ENCODE measurements at regions not wholly inside any gene's neighbourhood (a gene's known extent, or its start where the extent isn't known, plus 50 kb on each side); places are given as distances from the start of the nearest gene placed in this dataset.
"Not testable (repeated sequence)": the region's sequence is repeated elsewhere in the genome, so short reads cannot be mapped to it uniquely, and the experiment has no call there.

DNA sequence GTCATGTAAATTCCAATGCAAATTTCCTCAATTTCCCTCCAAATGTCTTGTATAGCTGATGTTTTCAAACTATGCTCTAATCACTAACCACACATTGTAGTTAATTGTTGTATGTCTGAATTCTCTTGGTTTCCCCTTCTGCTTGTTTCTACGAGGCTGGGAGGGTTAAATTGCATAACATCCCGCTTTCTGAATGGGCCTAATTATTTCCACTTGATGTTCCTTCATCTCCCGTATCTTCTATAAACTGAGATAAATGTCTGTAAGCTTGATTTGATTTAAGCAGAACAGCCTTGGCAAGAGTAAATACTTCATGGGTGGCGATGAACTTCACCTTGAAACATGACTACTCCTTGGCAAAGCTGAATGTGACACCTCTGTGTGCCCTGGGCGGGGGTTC, 72.2 kb downstream of the SERINC2 start:
- H3K27ac Mint-ChIP-seq: no peak overlapping the region
- H3K4me1 Mint-ChIP-seq: peaks cover 11% of the 10 kb centered on the region
- no peaks in the 10 kb centered on the region for H3K27me3 Mint-ChIP-seq
- ATAC-seq (no peak), DNase-seq (no peak)
- peaks cover 6 to 8% of the 10 kb centered on the region in 2 donors for H3K9me3 Mint-ChIP-seq
- H3K4me3 Mint-ChIP-seq: no peak overlapping the region

GRCh38 chr1:31487143-31487542, 74.1 kb downstream of the SERINC2 start:
- ATAC-seq (no peak), DNase-seq (no peak)
- H3K4me3 Mint-ChIP-seq: no peak overlapping the region
- peaks cover 6 to 8% of the 10 kb centered on the region in 2 donors for H3K9me3 Mint-ChIP-seq
- no peaks in the 10 kb centered on the region for H3K27me3 Mint-ChIP-seq
- H3K27ac Mint-ChIP-seq: peak overlapping the region in 1 of 2 donors; percentile 23
- peaks cover 11% of the 10 kb centered on the region for H3K4me1 Mint-ChIP-seq

DNA sequence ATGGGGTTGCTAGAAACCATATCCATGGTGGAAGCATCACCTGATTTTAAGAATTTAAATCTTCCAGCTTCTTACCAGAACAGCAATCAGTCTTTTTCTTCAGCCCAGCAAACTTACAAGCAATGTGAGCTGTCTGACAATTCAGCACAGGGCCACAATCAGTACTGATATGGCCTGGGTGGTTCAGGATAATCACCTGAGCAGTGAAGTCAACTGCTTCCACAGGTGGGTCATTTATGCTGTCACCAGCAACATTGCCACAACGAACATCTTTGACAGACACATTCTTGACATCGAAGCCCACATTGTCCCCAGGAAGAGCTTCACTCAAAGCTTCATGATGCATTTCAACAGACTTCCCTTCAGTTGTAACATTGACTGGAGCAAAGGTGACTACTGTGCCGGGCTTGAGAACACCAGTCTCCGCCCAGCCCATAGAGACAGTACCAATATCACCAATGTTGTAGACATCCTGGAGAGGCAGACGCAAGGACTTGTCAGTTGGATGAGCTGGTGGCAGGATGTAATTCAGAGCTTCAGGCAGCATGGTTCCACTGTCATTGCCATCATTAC, 74.8 kb downstream of the SERINC2 start:
- Mint-ChIP-seq H3K4me3 (no peak overlapping the region), H3K9me3 (peaks cover 6 to 8% of the 10 kb centered on the region in 2 donors), H3K4me1 (peaks cover 11% of the 10 kb centered on the region), H3K27ac (no peak overlapping the region), H3K27me3 (no peaks in the 10 kb centered on the region)
- ATAC-seq (no peak), DNase-seq (no peak)

DNA sequence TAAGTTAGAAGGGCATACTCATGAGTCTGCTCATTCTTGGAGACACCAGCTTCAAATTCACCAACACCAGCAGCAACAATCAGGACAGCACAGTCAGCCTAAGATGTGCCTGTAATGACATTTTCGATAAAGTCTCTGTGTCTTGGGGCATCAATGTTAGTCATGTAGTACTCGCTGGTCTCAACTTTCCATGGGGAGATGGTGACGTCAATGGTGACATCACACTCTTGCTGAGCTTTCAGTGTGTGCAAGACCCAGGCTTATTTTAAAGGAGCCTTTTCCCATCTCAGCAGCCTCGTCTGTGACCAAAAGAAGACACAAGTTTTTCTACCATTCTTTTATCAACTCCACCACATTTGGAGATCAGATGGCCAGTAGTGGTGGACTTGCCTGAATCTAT, 75.5 kb downstream of the SERINC2 start:
- no peak for DNase-seq
- Mint-ChIP-seq H3K27me3 (no peaks in the 10 kb centered on the region), H3K9me3 (peaks cover 6 to 8% of the 10 kb centered on the region in 2 donors), H3K27ac (no peak overlapping the region), H3K4me3 (no peak overlapping the region), H3K4me1 (peaks cover 11% of the 10 kb centered on the region)
- no peak for ATAC-seq

DNA sequence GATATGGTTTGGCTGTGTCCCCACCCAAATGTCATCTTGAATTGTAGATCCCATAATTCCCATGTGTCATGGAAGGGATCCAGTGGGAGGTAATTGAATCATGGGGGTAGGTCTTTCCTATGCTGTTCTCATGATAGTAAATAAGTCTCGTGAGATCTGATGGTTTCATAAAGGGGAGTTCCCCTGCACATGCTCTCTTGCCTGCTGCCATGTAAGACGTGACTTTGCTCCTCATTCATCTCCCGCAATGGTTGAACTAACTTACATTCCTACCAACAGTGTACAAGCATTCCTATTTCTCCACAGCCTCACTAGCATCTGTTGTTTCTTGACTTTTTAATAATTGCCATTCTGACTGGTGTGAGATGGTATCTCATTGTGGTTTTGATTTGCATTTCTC, 76.6 kb downstream of the SERINC2 start:
- not testable (repeated sequence) for H3K27ac Mint-ChIP-seq, H3K4me3 Mint-ChIP-seq, ATAC-seq, DNase-seq, H3K27me3 Mint-ChIP-seq, H3K9me3 Mint-ChIP-seq
- H3K4me1 Mint-ChIP-seq: peaks cover 11% of the 10 kb centered on the region

DNA sequence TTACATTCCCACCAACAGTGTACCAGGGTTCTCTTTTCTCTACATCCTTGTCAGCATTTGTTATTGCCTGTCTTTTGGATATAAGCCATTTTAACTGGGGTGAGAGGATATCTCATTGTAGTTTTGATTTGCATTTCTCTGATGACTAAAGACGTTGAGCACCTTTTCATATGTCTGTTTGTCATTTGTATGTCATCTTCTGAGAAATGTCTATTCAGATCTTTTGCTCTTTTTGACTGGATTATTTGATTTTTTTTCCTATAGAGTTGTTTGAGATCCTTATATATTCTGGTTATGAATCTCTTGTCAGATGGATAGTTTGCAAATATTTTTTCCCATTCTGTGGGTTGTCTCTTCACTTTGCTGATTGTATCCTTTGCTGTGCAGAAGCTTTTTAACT, 77.6 kb downstream of the SERINC2 start:
- ATAC-seq, H3K27me3 Mint-ChIP-seq, H3K9me3 Mint-ChIP-seq, H3K27ac Mint-ChIP-seq, DNase-seq, H3K4me3 Mint-ChIP-seq: not testable (repeated sequence)
- peaks cover 11% of the 10 kb centered on the region for H3K4me1 Mint-ChIP-seq

- not testable (repeated sequence) for ATAC-seq, H3K27ac Mint-ChIP-seq, H3K9me3 Mint-ChIP-seq, H3K4me3 Mint-ChIP-seq, DNase-seq, H3K27me3 Mint-ChIP-seq, H3K4me1 Mint-ChIP-seq
Measured at GRCh38 chr1:31495351-31495750, 81.0 kb upstream of the TINAGL1 start.

DNA sequence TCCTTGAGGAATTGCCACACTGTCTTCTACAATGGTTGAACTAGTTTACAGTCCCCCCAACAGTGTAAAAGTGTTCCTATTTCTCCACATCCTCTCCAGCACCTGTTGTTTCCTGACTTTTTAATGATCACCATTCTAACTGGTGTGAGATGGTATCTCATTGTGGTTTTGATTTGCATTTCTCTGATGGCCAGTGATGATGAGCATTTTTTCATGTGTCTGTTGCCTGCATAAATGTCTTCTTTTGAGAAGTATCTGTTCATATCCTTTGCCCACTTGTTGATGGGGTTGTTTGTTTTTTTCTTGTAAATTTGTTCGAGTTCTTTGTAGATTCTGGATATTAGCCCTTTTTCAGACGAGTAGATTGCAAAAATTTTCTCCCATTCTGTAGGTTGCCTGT, 80.5 kb upstream of the TINAGL1 start:
- H3K9me3 Mint-ChIP-seq, H3K27ac Mint-ChIP-seq, H3K27me3 Mint-ChIP-seq, H3K4me3 Mint-ChIP-seq, DNase-seq, ATAC-seq, H3K4me1 Mint-ChIP-seq: not testable (repeated sequence)

- DNase-seq (no peak), ATAC-seq (no peak)
- H3K4me3 Mint-ChIP-seq: no peak overlapping the region
Measured at GRCh38 chr1:31497601-31498000, 78.7 kb upstream of the TINAGL1 start.

GRCh38 chr1:31498376-31499040, 77.8 kb upstream of the TINAGL1 start:
- Mint-ChIP-seq H3K27me3 (peaks cover 9% of the 10 kb centered on the region), H3K9me3 (no peaks in the 10 kb centered on the region), H3K27ac (peak overlapping the region in 1 of 2 donors; percentile 83), H3K4me3 (no peak overlapping the region), H3K4me1 (no peaks in the 10 kb centered on the region)
- no peak for ATAC-seq
- no peak for DNase-seq

More at GRCh38 chr1:31497601-31498000, 78.7 kb upstream of the TINAGL1 start:
- H3K4me1 Mint-ChIP-seq: no peaks in the 10 kb centered on the region
- peaks cover 2% of the 10 kb centered on the region for H3K27me3 Mint-ChIP-seq
- no peak overlapping the region for H3K27ac Mint-ChIP-seq
- no peaks in the 10 kb centered on the region for H3K9me3 Mint-ChIP-seq

- Mint-ChIP-seq H3K4me3 (no peak overlapping the region), H3K27me3 (peaks cover 22% of the 10 kb centered on the region), H3K9me3 (no peaks in the 10 kb centered on the region), H3K4me1 (peaks cover 14% of the 10 kb centered on the region), H3K27ac (no peak overlapping the region)
- no peak for ATAC-seq
- DNase-seq: no peak
Measured at GRCh38 chr1:31501505-31501904, 74.8 kb upstream of the TINAGL1 start.

GRCh38 chr1:31502253-31502652, 74.1 kb upstream of the TINAGL1 start:
- Mint-ChIP-seq H3K4me3 (no peak overlapping the region), H3K27ac (no peak overlapping the region), H3K9me3 (no peaks in the 10 kb centered on the region), H3K4me1 (peaks cover 16% of the 10 kb centered on the region), H3K27me3 (peaks cover 29% of the 10 kb centered on the region)
- ATAC-seq (no peak), DNase-seq (no peak)

DNA sequence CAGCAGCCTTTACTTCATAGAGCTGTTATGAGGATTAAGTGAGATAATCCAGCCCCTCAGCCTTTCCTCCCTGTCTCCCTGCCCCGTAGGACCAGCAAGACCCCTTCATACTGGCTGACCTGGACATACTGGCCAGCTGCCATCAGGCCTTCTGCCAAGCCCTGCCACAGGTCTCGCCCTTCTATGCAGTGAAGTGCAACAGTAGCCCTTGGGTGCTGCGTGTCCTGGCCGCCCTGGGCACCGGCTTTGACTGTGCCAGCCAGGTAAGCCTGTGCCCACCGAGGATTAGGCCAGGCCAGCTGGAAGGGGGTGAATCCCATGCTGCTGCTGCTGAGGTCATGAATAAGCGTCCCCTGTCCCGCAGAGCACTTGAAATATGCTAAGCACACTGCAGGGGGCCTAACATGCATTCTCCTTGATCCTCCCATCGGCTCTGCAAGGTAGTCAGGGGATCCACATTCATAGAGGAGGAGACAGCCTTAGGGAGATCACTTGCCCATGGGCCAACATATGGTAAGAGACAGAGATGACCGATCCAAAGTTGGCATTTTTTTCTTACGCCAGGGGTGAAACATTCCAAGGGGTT, 73.3 kb upstream of the TINAGL1 start:
- no peaks in the 10 kb centered on the region for H3K9me3 Mint-ChIP-seq
- no peak overlapping the region for H3K27ac Mint-ChIP-seq
- DNase-seq: no peak
- peaks cover 29% of the 10 kb centered on the region for H3K27me3 Mint-ChIP-seq
- ATAC-seq: no peak
- no peak overlapping the region for H3K4me3 Mint-ChIP-seq
- H3K4me1 Mint-ChIP-seq: peaks cover 16% of the 10 kb centered on the region

- ATAC-seq: no peak
- Mint-ChIP-seq H3K27ac (no peak overlapping the region), H3K4me3 (no peak overlapping the region), H3K9me3 (no peaks in the 10 kb centered on the region), H3K27me3 (peaks cover 29% of the 10 kb centered on the region), H3K4me1 (peaks cover 16% of the 10 kb centered on the region)
- no peak for DNase-seq
Measured at GRCh38 chr1:31503570-31503969, 72.7 kb upstream of the TINAGL1 start.

DNA sequence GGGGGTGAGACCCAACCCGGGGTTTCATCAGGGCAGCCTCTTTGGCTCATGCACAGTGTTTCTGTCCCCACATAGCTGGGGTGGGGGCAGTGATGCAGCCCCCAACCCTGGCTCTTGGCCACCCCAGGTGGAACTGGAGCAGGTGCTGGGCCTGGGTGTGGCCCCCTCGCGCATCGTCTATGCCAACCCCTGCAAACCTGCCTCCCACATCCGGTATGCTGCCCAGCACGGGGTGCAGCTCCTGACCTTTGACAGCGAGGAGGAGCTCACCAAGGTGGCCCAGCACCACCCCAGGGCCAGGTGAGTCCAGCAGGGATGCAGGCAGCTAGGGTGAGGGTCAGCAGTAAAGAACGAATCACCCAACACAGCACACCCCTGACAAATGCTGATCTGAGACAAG, 72.3 kb upstream of the TINAGL1 start:
- H3K4me1 Mint-ChIP-seq: peaks cover 19% of the 10 kb centered on the region
- no peak overlapping the region for H3K27ac Mint-ChIP-seq
- DNase-seq (no peak), ATAC-seq (no peak)
- no peak overlapping the region for H3K4me3 Mint-ChIP-seq
- H3K9me3 Mint-ChIP-seq: no peaks in the 10 kb centered on the region
- peaks cover 29% of the 10 kb centered on the region for H3K27me3 Mint-ChIP-seq

- ATAC-seq: peak; percentile 91
- Mint-ChIP-seq H3K9me3 (no peaks in the 10 kb centered on the region), H3K4me3 (no peak overlapping the region), H3K4me1 (peaks cover 30% of the 10 kb centered on the region), H3K27ac (peak overlapping the region in 1 of 2 donors; percentile 88), H3K27me3 (peaks cover 36% of the 10 kb centered on the region)
- DNase-seq: peak; percentile 30 to 49
Measured at GRCh38 chr1:31505911-31506497, 70.3 kb upstream of the TINAGL1 start.

Measured in stimulated activated naive CD8-positive, alpha-beta T cell treated with anti-CD3 and anti-CD28 coated beads, Interleukin-15, amount 100 ng/mL, for 72 hours (primary cell).